CD4-positive, alpha-beta memory T cell (primary cell): ENCODE measurements at regions not wholly inside any gene's neighbourhood (a gene's known extent, or its start where the extent isn't known, plus 50 kb on each side); places are given as distances from the start of the nearest gene placed in this dataset.

ENCODE experiments used
- CTCF ChIA-PET: fragments of 350-600 bp; sonication (Branson Sonifier 250); formaldehyde crosslinking; loops from one replicate; lab custom pipeline; 2021; ENCODE audit warnings: inconsistent platforms; ENCODE audit not compliant: partially characterized antibody; lab: Charles Lee
- POLR2A ChIA-PET: fragments of 350-600 bp; sonication (Branson Sonifier 250); formaldehyde crosslinking; loops from one replicate; lab custom pipeline; 2021; ENCODE audit not compliant: partially characterized antibody; lab: Charles Lee
- DNase-seq, 5 donors: peaks; one replicate each; pipeline versions ENCODE4 v3.0.0 to v3.0.0-alpha.2; 2020 to 2022; ENCODE audit warnings: mixed read lengths in 1 of 5
- H3K27ac ChIP-seq: one replicate; pipeline ENCODE4 v1.7.0; 2013; ENCODE audit warnings: low read depth, low read length
- H3K27me3 ChIP-seq: 2 replicates; pipeline ENCODE4 v1.7.0; 2013; ENCODE audit warnings: mild to moderate bottlenecking, low read length, moderate library complexity; ENCODE audit not compliant: insufficient read depth
- H3K36me3 ChIP-seq: 2 replicates; pipeline ENCODE4 v1.7.0; 2013; ENCODE audit warnings: mild to moderate bottlenecking, low read length, moderate library complexity; ENCODE audit not compliant: insufficient read depth
- H3K4me1 ChIP-seq: 2 replicates; pipeline ENCODE4 v1.7.0; 2013; ENCODE audit warnings: mild to moderate bottlenecking, low read length, moderate library complexity; ENCODE audit not compliant: insufficient read depth
- H3K4me3 ChIP-seq, 2 donors: one replicate each; pipeline ENCODE4 v1.7.0; 2013; ENCODE audit warnings: low read length in 2 of 2, mild to moderate bottlenecking in 1 of 2
- H3K9me3 ChIP-seq, 2 donors: one replicate each; pipeline ENCODE4 v1.7.0; 2013; ENCODE audit warnings: low read length in 2 of 2, control low read depth in 1 of 2; ENCODE audit not compliant: control insufficient read depth in 1 of 2
- H3K27ac Mint-ChIP-seq, 7 donors: one replicate each; pipeline ENCODE4 v1.8.0; 2020 to 2021; ENCODE audit warnings: mixed read lengths in 7 of 7, mild to moderate bottlenecking in 6 of 7, inconsistent platforms in 3 of 7, moderate library complexity in 3 of 7
- H3K27me3 Mint-ChIP-seq, 2 donors: one replicate each; pipeline ENCODE4 v1.8.0; 2020 to 2021; ENCODE audit warnings: mixed read lengths in 2 of 2
- H3K36me3 Mint-ChIP-seq, 2 donors: one replicate each; pipeline ENCODE4 v1.8.0; 2020 to 2021; ENCODE audit warnings: mixed read lengths in 2 of 2, inconsistent platforms in 1 of 2, mild to moderate bottlenecking in 1 of 2
- H3K4me1 Mint-ChIP-seq, 4 donors: one replicate each; pipeline ENCODE4 v1.8.0; 2020 to 2021; ENCODE audit warnings: mixed read lengths in 4 of 4, mild to moderate bottlenecking in 1 of 4
- H3K4me3 Mint-ChIP-seq, 8 donors: one replicate each; pipeline ENCODE4 v1.8.0; 2020 to 2021; ENCODE audit warnings: mixed read lengths in 8 of 8, mild to moderate bottlenecking in 7 of 8, moderate library complexity in 6 of 8, inconsistent platforms in 3 of 8
- H3K9me3 Mint-ChIP-seq, 8 donors: one replicate each; pipeline ENCODE4 v1.8.0; 2020 to 2021; ENCODE audit warnings: mixed read lengths in 8 of 8, mild to moderate bottlenecking in 5 of 8, inconsistent platforms in 3 of 8, moderate library complexity in 1 of 8
- intact Hi-C: fragments of 100-400 bp; cut with micrococcal nuclease; formaldehyde crosslinking; loops from one replicate; pipeline ENCODE4 v1.15.1; 2023

GRCh38 chr18:10044054-10044453, 130.2 kb downstream of the VAPA start:
- H3K36me3 Mint-ChIP-seq = peaks cover 0 to 3% of the 10 kb centered on the region in 2 donors
- ChIA-PET CTCF (no interaction called here), POLR2A (no interaction called here)
- H3K27me3 Mint-ChIP-seq = no peaks in the 10 kb centered on the region
- H3K4me3 ChIP-seq = no peak overlapping the region
- H3K27ac Mint-ChIP-seq = no peak overlapping the region
- H3K4me1 Mint-ChIP-seq = no peaks in the 10 kb centered on the region
- no peaks in the 10 kb centered on the region for H3K9me3 ChIP-seq
- no peak overlapping the region for H3K4me3 Mint-ChIP-seq
- intact Hi-C loops = no loop called here
- no peak for DNase-seq
- H3K27ac ChIP-seq = no peak overlapping the region
- H3K9me3 Mint-ChIP-seq = peaks cover 0 to 30% (median 19%) of the 10 kb centered on the region in 8 donors
- no peaks in the 10 kb centered on the region for H3K4me1 ChIP-seq
- no peaks in the 10 kb centered on the region for H3K36me3 ChIP-seq
- no peaks in the 10 kb centered on the region for H3K27me3 ChIP-seq

GRCh38 chr18:10045296-10045891, 131.6 kb downstream of the VAPA start:
- H3K4me1 Mint-ChIP-seq = no peaks in the 10 kb centered on the region
- peaks cover 0 to 3% of the 10 kb centered on the region in 2 donors for H3K36me3 Mint-ChIP-seq
- ChIA-PET CTCF (no interaction called here), POLR2A (no interaction called here)
- Histone ChIP-seq H3K4me3 (no peak overlapping the region), H3K27me3 (no peaks in the 10 kb centered on the region), H3K27ac (no peak overlapping the region), H3K9me3 (no peaks in the 10 kb centered on the region), H3K4me1 (no peaks in the 10 kb centered on the region), H3K36me3 (no peaks in the 10 kb centered on the region)
- DNase-seq = no peak
- intact Hi-C loops = no loop called here
- H3K9me3 Mint-ChIP-seq = peaks cover 0 to 30% (median 19%) of the 10 kb centered on the region in 8 donors
- peaks cover 1 to 2% of the 10 kb centered on the region in 2 donors for H3K27me3 Mint-ChIP-seq
- no peak overlapping the region for H3K27ac Mint-ChIP-seq
- no peak overlapping the region for H3K4me3 Mint-ChIP-seq

- Mint-ChIP-seq H3K36me3 (peaks cover 0 to 3% of the 10 kb centered on the region in 2 donors), H3K4me3 (no peak overlapping the region), H3K9me3 (peaks cover 0 to 22% (median 15%) of the 10 kb centered on the region in 8 donors), H3K27me3 (peaks cover 1 to 2% of the 10 kb centered on the region in 2 donors), H3K4me1 (no peaks in the 10 kb centered on the region), H3K27ac (no peak overlapping the region)
- Histone ChIP-seq H3K9me3 (no peaks in the 10 kb centered on the region), H3K4me1 (no peaks in the 10 kb centered on the region), H3K27ac (no peak overlapping the region), H3K36me3 (no peaks in the 10 kb centered on the region), H3K27me3 (no peaks in the 10 kb centered on the region), H3K4me3 (no peak overlapping the region)
- DNase-seq = no peak
- intact Hi-C loops = no loop called here
- ChIA-PET POLR2A (no interaction called here), CTCF (no interaction called here)
Measured at GRCh38 chr18:10046178-10046807, 132.5 kb downstream of the VAPA start.

- Mint-ChIP-seq H3K27ac (no peak overlapping the region), H3K36me3 (no peaks in the 10 kb centered on the region), H3K27me3 (peaks cover 1 to 2% of the 10 kb centered on the region in 2 donors), H3K4me3 (no peak overlapping the region), H3K4me1 (no peaks in the 10 kb centered on the region), H3K9me3 (peaks cover 0 to 12% (median 8%) of the 10 kb centered on the region in 8 donors)
- H3K27ac ChIP-seq = no peak overlapping the region
- H3K9me3 ChIP-seq = no peaks in the 10 kb centered on the region
- no peaks in the 10 kb centered on the region for H3K4me1 ChIP-seq
- no peaks in the 10 kb centered on the region for H3K27me3 ChIP-seq
- CTCF ChIA-PET = no interaction called here
- DNase-seq = no peak
- no peaks in the 10 kb centered on the region for H3K36me3 ChIP-seq
- POLR2A ChIA-PET = no interaction called here
- intact Hi-C loops = no loop called here
- H3K4me3 ChIP-seq = no peak overlapping the region
Measured at GRCh38 chr18:10047237-10047636, 133.4 kb downstream of the VAPA start.

DNA sequence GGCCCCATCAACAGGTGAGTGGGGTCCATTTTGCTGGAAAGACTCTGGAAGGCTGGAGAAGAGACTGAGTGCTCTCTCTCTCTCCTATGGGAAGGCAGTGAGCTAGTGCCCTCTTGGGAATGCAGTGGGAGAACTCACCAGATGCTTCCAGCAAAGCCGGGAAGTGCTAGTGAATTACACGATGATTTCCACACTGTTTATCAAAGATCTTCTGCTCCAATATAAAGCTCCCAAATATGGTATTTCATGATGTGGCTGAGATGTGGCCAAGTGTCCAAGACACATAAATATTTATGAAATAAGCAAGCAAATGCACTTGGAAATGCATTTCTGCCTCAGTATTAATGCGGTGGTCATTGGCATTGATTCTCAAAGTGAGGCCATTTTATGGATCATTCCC, 135.9 kb downstream of the VAPA start:
- H3K4me1 Mint-ChIP-seq = no peaks in the 10 kb centered on the region
- no peak overlapping the region for H3K4me3 ChIP-seq
- intact Hi-C loops = no loop called here

GRCh38 chr18:10050956-10051355, 137.1 kb downstream of the VAPA start:
- H3K27ac Mint-ChIP-seq = no peak overlapping the region

More for the DNA sequence above, 135.9 kb downstream of the VAPA start:
- Histone ChIP-seq H3K27ac (no peak overlapping the region), H3K9me3 (no peaks in the 10 kb centered on the region), H3K36me3 (no peaks in the 10 kb centered on the region), H3K4me1 (no peaks in the 10 kb centered on the region), H3K27me3 (no peaks in the 10 kb centered on the region)
- ChIA-PET CTCF (no interaction called here), POLR2A (no interaction called here)
- no peak for DNase-seq
- Mint-ChIP-seq H3K27me3 (peaks cover 2 to 3% of the 10 kb centered on the region in 2 donors), H3K9me3 (no peaks in the 10 kb centered on the region), H3K27ac (no peak overlapping the region), H3K4me3 (no peak overlapping the region), H3K36me3 (no peaks in the 10 kb centered on the region)

DNA sequence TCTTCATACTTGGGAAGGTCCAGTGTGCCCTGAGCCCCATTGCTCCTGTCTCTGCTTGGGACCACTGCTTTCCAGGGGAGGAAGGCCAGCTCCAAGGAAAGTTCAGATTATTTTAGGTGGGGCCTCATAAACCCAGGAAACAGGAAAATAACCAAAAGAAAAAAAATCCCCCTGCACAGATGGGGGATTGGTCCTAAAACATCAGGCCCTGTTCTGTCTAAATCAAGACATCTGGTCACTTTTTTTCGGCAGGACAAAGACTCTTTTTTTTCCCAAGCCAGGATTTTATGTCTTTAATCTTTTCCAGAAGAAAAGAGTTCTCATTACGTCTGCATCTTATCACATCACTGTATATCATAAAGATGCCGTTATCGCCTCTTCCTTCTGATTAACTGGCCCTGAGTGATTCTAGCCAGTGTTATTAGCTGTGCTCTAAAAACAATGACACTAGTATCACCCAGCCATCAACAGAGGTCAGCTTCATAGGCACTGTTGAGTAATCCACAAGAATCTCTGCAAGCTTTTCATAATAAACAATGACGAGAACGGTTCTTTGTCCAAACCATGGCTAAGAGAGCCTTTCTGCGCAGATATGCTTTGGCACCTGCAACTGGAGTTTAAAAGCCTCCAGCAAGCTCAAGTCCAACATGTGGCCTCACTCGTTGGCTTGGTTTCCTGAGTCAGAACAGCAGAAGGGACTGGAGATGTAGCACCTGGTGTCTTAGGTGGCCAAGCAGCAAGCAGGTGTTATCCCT, 138.2 kb downstream of the VAPA start:
- POLR2A ChIA-PET = no interaction called here

More at GRCh38 chr18:10050956-10051355, 137.1 kb downstream of the VAPA start:
- Histone ChIP-seq H3K9me3 (no peaks in the 10 kb centered on the region), H3K27ac (no peak overlapping the region), H3K4me1 (no peaks in the 10 kb centered on the region), H3K36me3 (no peaks in the 10 kb centered on the region), H3K27me3 (no peaks in the 10 kb centered on the region), H3K4me3 (no peak overlapping the region)
- ChIA-PET POLR2A (no interaction called here), CTCF (no interaction called here)
- no peaks in the 10 kb centered on the region for H3K36me3 Mint-ChIP-seq
- H3K4me3 Mint-ChIP-seq = no peak overlapping the region
- no peaks in the 10 kb centered on the region for H3K9me3 Mint-ChIP-seq
- no peak for DNase-seq
- no peaks in the 10 kb centered on the region for H3K4me1 Mint-ChIP-seq
- intact Hi-C loops = no loop called here
- H3K27me3 Mint-ChIP-seq = peaks cover 2 to 3% of the 10 kb centered on the region in 2 donors

More for the DNA sequence above, 138.2 kb downstream of the VAPA start:
- Mint-ChIP-seq H3K36me3 (no peaks in the 10 kb centered on the region), H3K9me3 (no peaks in the 10 kb centered on the region), H3K27ac (no peak overlapping the region), H3K4me3 (no peak overlapping the region), H3K27me3 (peaks cover 2 to 3% of the 10 kb centered on the region in 2 donors), H3K4me1 (no peaks in the 10 kb centered on the region)
- H3K4me1 ChIP-seq = no peaks in the 10 kb centered on the region
- no peaks in the 10 kb centered on the region for H3K27me3 ChIP-seq
- intact Hi-C loops = no loop called here
- no peaks in the 10 kb centered on the region for H3K36me3 ChIP-seq
- DNase-seq = no peak
- no peak overlapping the region for H3K27ac ChIP-seq
- H3K4me3 ChIP-seq = no peak overlapping the region
- no peaks in the 10 kb centered on the region for H3K9me3 ChIP-seq
- CTCF ChIA-PET = no interaction called here
